ENCODE measurements at regions not wholly inside any gene's neighbourhood (a gene's known extent, or its start where the extent isn't known, plus 50 kb on each side); places are given as distances from the start of the nearest gene placed in this dataset.
"Not testable (repeated sequence)": the region's sequence is repeated elsewhere in the genome, so short reads cannot be mapped to it uniquely, and the experiment has no call there.

GRCh38 chr6:144895313-144896278 is 610.5 kb downstream of the UTRN start:
- no peak for DNase-seq

GRCh38 chr6:144896289-144896688 is 611.2 kb downstream of the UTRN start:
- DNase-seq: no peak

- no peak for DNase-seq
Measured at GRCh38 chr6:144896871-144897270, 611.7 kb downstream of the UTRN start.

GRCh38 chr6:144897441-144897921 is 612.3 kb downstream of the UTRN start:
- DNase-seq: peak; percentile 92

- peak; percentile 22 for DNase-seq
Measured at GRCh38 chr6:144898052-144898689, 613.0 kb downstream of the UTRN start.

- DNase-seq: peak; percentile 32
Measured at GRCh38 chr6:144898741-144899140, 613.6 kb downstream of the UTRN start.

GRCh38 chr6:144899161-144899560 is 614.0 kb downstream of the UTRN start:
- peak; percentile 90 for DNase-seq

- DNase-seq: no peak
Measured at GRCh38 chr6:144901412-144901811, 616.3 kb downstream of the UTRN start.

- peak; percentile 36 for DNase-seq
Measured at GRCh38 chr6:144908004-144908403, 622.9 kb downstream of the UTRN start.

- peak; percentile 34 for DNase-seq
Measured at GRCh38 chr6:144909753-144910285, 624.7 kb downstream of the UTRN start.

GRCh38 chr6:144911322-144911721 is 626.2 kb downstream of the UTRN start:
- DNase-seq: no peak

GRCh38 chr6:144912474-144912873 is 627.3 kb downstream of the UTRN start:
- peak; percentile 88 for DNase-seq

- no peak for DNase-seq
Measured at GRCh38 chr6:144918073-144918472, 632.9 kb downstream of the UTRN start.

GRCh38 chr6:144919560-144919959 is 634.4 kb downstream of the UTRN start:
- no peak for DNase-seq

GRCh38 chr6:144920391-144920961 is 635.3 kb downstream of the UTRN start:
- DNase-seq: no peak

- DNase-seq: no peak
Measured at GRCh38 chr6:144921206-144921975, 636.3 kb downstream of the UTRN start.

GRCh38 chr6:144922120-144922722 is 637.1 kb downstream of the UTRN start:
- DNase-seq: peak; percentile 33

GRCh38 chr6:144922771-144923490 is 637.8 kb downstream of the UTRN start:
- not testable (repeated sequence) for DNase-seq

- not testable (repeated sequence) for DNase-seq
Measured at GRCh38 chr6:144923491-144923787, 638.3 kb downstream of the UTRN start.

- DNase-seq: no peak
Measured at GRCh38 chr6:144928847-144929246, 643.7 kb downstream of the UTRN start.

- no peak for DNase-seq
Measured at GRCh38 chr6:144929262-144929661, 644.1 kb downstream of the UTRN start.

Measured in fibroblast of skin of scalp (primary cell).